Panc1 (cell line): ENCODE measurements at regions not wholly inside any gene's neighbourhood (a gene's known extent, or its start where the extent isn't known, plus 50 kb on each side); places are given as distances from the start of the nearest gene placed in this dataset.

Source experiments
- ATAC-seq: fragments of 200-7000 bp; cut with Tn5 transposase; 2 replicates; pipeline ENCODE4 v1.9.1; 2020; ENCODE audit warnings: mild to moderate bottlenecking, moderate library complexity
- BruUV-seq: library from RNA; stranded (reverse); fragments of 400-500 nt; replicated peaks from 2 replicates; lab custom pipeline; 2021; lab: Mats Ljungman, UMichigan
- CTCF ChIA-PET: fragments of 300-600 bp; sonication (Branson Sonifier 250); formaldehyde crosslinking; loops from one replicate; lab custom pipeline; 2022; ENCODE audit warnings: antibody characterized with exemption; lab: Charles Lee
- POLR2A ChIA-PET: fragments of 300-600 bp; sonication (Branson Sonifier 250); formaldehyde crosslinking; loops from one replicate; lab custom pipeline; 2022; ENCODE audit warnings: antibody characterized with exemption; lab: Charles Lee
- DNase-seq: peaks from one replicate; pipeline ENCODE4 v3.0.0-alpha.2; 2010; ENCODE audit warnings: low read depth, low spot score
- H3K27ac ChIP-seq: 2 replicates; pipeline ENCODE4 v1.5.1; 2011; ENCODE audit warnings: mild to moderate bottlenecking, low read length, inconsistent platforms
- H3K27me3 ChIP-seq: fragments of 200-500 bp; sonication (Bioruptor generic); 2 replicates; pipeline ENCODE4 v1.6.0; 2014; ENCODE audit warnings: low read length, inconsistent platforms; ENCODE audit not compliant: control insufficient read depth, insufficient read depth
- H3K36me3 ChIP-seq: fragments of 200-500 bp; sonication (Bioruptor generic); 2 replicates; pipeline ENCODE4 v1.5.1; 2014; ENCODE audit warnings: inconsistent platforms, mild to moderate bottlenecking, low read length, moderate library complexity; ENCODE audit not compliant: control insufficient read depth, insufficient read depth
- H3K4me1 ChIP-seq: 2 replicates; pipeline ENCODE4 v1.5.1; 2011; ENCODE audit warnings: inconsistent platforms, mild to moderate bottlenecking, low read length, moderate library complexity; ENCODE audit not compliant: control insufficient read depth, insufficient read depth
- H3K4me3 ChIP-seq, 2 experiments: 2 replicates each; pipeline ENCODE4 v1.5.1; 2011 to 2012; ENCODE audit warnings: low read depth in 2 of 2, low read length in 2 of 2, mild to moderate bottlenecking in 2 of 2, inconsistent platforms in 1 of 2, moderate library complexity in 1 of 2
- H3K9me3 ChIP-seq: fragments of 200-500 bp; sonication (Bioruptor generic); 2 replicates; pipeline ENCODE4 v1.5.1; 2014; ENCODE audit warnings: low read depth, mild to moderate bottlenecking, inconsistent platforms, low read length, moderate library complexity; ENCODE audit not compliant: control insufficient read depth, insufficient read depth
- CTCF ChIP-seq: fragments of 450-650 bp; IDR thresholded peaks from 2 replicates; pipeline ENCODE4 v1.5.1; 2017; ENCODE audit warnings: mild to moderate bottlenecking
- POLR2AphosphoS5 ChIP-seq: IDR thresholded peaks from 2 replicates; pipeline ENCODE4 v1.6.1; 2012; ENCODE audit warnings: mild to moderate bottlenecking, low read depth, low read length, moderate library complexity
- REST ChIP-seq, 2 experiments: IDR thresholded peaks; 2 replicates each; pipeline ENCODE4 v1.6.1; 2011 to 2012; ENCODE audit warnings: low read depth in 2 of 2, control low read depth in 1 of 2, low read length in 1 of 2, mild to moderate bottlenecking in 1 of 2, moderate library complexity in 1 of 2; ENCODE audit not compliant: insufficient read depth in 1 of 2
- SIN3A ChIP-seq: IDR thresholded peaks from 2 replicates; pipeline ENCODE4 v1.6.1; 2012; ENCODE audit warnings: low read depth, mild to moderate bottlenecking, low read length, moderate library complexity, borderline replicate concordance; ENCODE audit not compliant: insufficient read depth
- TCF7L2 ChIP-seq: IDR thresholded peaks from 2 replicates; pipeline ENCODE4 v1.6.1; 2011; ENCODE audit warnings: mild to moderate bottlenecking, low read depth, low read length, inconsistent platforms
- in situ Hi-C: cut with HindIII; loops from 2 replicates; pipeline ENCODE4 v1.10.0; 2016; ENCODE audit warnings: low sequenced_read_pairs, low pct_unique_long_range_greater_than_20kb
- intact Hi-C: fragments of 100-400 bp; cut with micrococcal nuclease; formaldehyde crosslinking; loops from one replicate; pipeline ENCODE4 v1.10.0; 2022; ENCODE audit not compliant: unreplicated experiment

DNA sequence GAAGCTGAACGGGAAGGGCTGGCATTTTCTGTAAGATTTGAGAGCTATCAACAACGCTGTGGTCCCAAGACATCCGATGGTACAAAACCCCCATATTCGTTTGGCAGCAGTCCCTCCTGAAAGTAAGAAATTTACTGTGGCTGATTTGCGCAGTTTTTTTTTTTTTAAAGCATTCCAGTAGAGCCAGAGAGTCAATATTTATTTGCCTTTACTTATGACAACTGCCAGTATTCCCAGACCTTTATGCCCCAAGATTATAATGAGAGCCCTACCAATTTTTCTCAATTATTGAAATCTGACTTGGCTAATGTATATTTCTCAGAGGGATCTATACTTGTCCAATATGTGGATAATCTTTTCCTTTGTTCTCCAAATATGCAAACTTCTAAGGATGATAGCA, 157.5 kb upstream of the SPIN4 start:
- no TSS peak for BruUV-seq
- no peaks in the 10 kb centered on the region for H3K9me3 ChIP-seq

GRCh38 chrX:63506320-63506719, 155.2 kb upstream of the SPIN4 start:
- no peaks in the 10 kb centered on the region for H3K9me3 ChIP-seq
- BruUV-seq = no TSS peak
- intact Hi-C loops = no loop called here
- H3K27ac ChIP-seq = no peak overlapping the region
- peaks cover 5% of the 10 kb centered on the region for H3K4me1 ChIP-seq
- TF ChIP-seq CTCF = peak; percentile 35; the same call in 1 of the 2 replicates
- no peak for TF ChIP-seq POLR2AphosphoS5
- no peaks in the 10 kb centered on the region for H3K27me3 ChIP-seq
- no peaks in the 10 kb centered on the region for H3K36me3 ChIP-seq
- in situ Hi-C loops = no loop called here
- ChIA-PET POLR2A (no interaction called here), CTCF (interaction anchor here (1.0 kb wide), 1 partner anchor 257 kb away, joined by 4 read pairs; no protein-coding TSS in a partner anchor)
- ATAC-seq (no peak), DNase-seq (no peak)
- no peak overlapping the region for H3K4me3 ChIP-seq

More for the DNA sequence above, 157.5 kb upstream of the SPIN4 start:
- ATAC-seq (no peak), DNase-seq (no peak)
- intact Hi-C loops = no loop called here
- H3K27ac ChIP-seq = no peak overlapping the region
- H3K27me3 ChIP-seq = no peaks in the 10 kb centered on the region
- ChIA-PET CTCF (no interaction called here), POLR2A (no interaction called here)
- in situ Hi-C loops = no loop called here
- H3K4me1 ChIP-seq = peaks cover 2% of the 10 kb centered on the region; the same call in 1 of the 2 replicates
- TF ChIP-seq POLR2AphosphoS5 = no peak
- H3K4me3 ChIP-seq = no peak overlapping the region
- H3K36me3 ChIP-seq = no peaks in the 10 kb centered on the region

- Histone ChIP-seq H3K27me3 (no peaks in the 10 kb centered on the region), H3K4me1 (peaks cover 5% of the 10 kb centered on the region), H3K4me3 (no peak overlapping the region), H3K27ac (no peak overlapping the region), H3K36me3 (no peaks in the 10 kb centered on the region), H3K9me3 (no peaks in the 10 kb centered on the region)
- TF ChIP-seq SIN3A (no peak), CTCF (no peak), REST (IDR thresholded peaks at IDR 0.05; ENCODE audit: insufficient read depth in 1 of 2, low read depth in 2 of 2, low read length in 1 of 2) (no peak), POLR2AphosphoS5 (no peak), TCF7L2 (no peak)
- ATAC-seq (no peak), DNase-seq (no peak)
- no TSS peak for BruUV-seq
- in situ Hi-C loops (no loop called here), intact Hi-C loops (no loop called here)
- ChIA-PET CTCF (no interaction called here), POLR2A (no interaction called here)
These were observed 152.4 kb upstream of the SPIN4 start for GRCh38 chrX:63503541-63503940.
